A172 (cell line): ENCODE measurements at regions not wholly inside any gene's neighbourhood (a gene's known extent, or its start where the extent isn't known, plus 50 kb on each side); places are given as distances from the start of the nearest gene placed in this dataset.
"Not testable (repeated sequence)": the region's sequence is repeated elsewhere in the genome, so short reads cannot be mapped to it uniquely, and the experiment has no call there.

Source experiments
- DNase-seq: peaks from one replicate; pipeline ENCODE4 v3.0.0-alpha.2; 2015; ENCODE audit warnings: low spot score

- DNase-seq: not testable (repeated sequence)
Observed at GRCh38 chr21:13820286-13820685, 210.7 kb downstream of the POTED start.

GRCh38 chr21:13812191-13812590 lies 202.6 kb downstream of the POTED start:
- DNase-seq: not testable (repeated sequence)

- not testable (repeated sequence) for DNase-seq
Observed at GRCh38 chr21:13810559-13810958, 201.0 kb downstream of the POTED start.

- not testable (repeated sequence) for DNase-seq
Observed at GRCh38 chr21:13806444-13806843, 196.9 kb downstream of the POTED start.

GRCh38 chr21:13802757-13803156 lies 193.2 kb downstream of the POTED start:
- DNase-seq: not testable (repeated sequence)
